Glomerular endothelial cell (primary cell): ENCODE measurements at regions not wholly inside any gene's neighbourhood (a gene's known extent, or its start where the extent isn't known, plus 50 kb on each side); places are given as distances from the start of the nearest gene placed in this dataset.
"Not testable (repeated sequence)": the region's sequence is repeated elsewhere in the genome, so short reads cannot be mapped to it uniquely, and the experiment has no call there.

Experiments
- DNase-seq: peaks from one replicate; pipeline ENCODE4 v3.0.0-alpha.2; 2011; ENCODE audit warnings: low read depth, low spot score; ENCODE audit errors: extremely low read depth

GRCh38 chr2:163123526-163123925 lies 285.0 kb upstream of the KCNH7 start:
- DNase-seq: no peak

GRCh38 chr2:163122257-163122656 lies 283.7 kb upstream of the KCNH7 start:
- no peak for DNase-seq

DNA sequence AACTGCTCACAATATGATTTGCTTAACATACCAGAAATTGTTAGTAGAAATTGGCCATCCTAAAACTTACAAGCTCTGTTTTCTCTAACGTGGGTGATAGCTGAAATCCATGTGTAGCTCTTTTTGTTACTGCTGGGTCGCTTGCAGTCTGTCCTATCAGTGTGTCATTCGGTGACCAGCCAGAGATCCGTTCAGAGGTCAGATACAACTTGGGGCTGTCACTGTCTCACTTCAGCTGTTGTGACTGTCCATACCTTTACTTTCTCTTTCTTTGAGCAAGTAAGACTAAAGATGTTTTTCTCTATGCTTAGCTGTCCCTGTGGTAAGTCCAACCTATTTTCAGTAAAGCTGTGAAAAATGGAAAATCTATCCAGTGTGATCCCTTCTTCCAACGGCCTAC lies 282.9 kb upstream of the KCNH7 start:
- DNase-seq: no peak

DNA sequence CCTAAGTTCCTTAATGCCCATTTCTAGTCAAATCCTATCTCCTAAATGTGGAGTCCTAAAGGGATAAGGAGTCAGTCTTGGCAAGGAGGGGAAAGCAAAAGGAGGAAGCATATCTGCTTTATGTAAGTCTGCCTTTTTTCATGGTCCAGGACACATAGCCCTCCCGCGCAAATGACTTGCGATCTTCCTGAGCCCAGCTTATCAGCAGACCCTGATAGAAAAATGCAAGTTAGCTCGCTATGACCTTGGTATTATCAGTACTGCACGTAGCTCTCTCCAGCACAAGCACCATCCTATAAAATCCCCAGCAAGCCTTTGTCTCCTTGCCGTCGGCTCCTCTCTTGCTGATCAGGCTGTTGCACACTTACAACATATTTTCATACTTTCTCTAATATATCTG lies 281.4 kb upstream of the KCNH7 start:
- DNase-seq: no peak

DNA sequence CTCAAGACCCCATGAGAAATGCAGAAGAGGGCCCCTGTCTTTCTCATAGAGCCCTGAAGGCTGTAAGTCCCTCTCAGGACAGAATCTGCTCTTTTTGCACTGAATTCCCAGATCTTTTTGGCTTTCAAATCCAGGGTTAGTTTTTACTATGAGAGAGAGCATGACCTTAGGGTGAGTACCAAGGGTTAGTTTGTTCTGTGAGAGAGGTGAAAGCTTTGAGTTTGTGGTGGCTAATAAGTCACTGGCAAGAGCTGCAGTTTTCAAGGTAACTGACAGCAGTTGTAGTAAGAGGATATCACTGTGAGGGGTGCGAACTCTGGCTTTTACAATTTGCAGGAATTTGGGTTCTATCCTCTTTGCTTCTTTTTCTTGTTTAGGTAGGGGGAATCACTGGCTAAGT lies 248.4 kb upstream of the KCNH7 start:
- DNase-seq: no peak

- not testable (repeated sequence) for DNase-seq
These were observed 246.9 kb upstream of the KCNH7 start for GRCh38 chr2:163085366-163086024.

- DNase-seq: no peak
These were observed 243.2 kb upstream of the KCNH7 start for GRCh38 chr2:163081754-163082153.

DNA sequence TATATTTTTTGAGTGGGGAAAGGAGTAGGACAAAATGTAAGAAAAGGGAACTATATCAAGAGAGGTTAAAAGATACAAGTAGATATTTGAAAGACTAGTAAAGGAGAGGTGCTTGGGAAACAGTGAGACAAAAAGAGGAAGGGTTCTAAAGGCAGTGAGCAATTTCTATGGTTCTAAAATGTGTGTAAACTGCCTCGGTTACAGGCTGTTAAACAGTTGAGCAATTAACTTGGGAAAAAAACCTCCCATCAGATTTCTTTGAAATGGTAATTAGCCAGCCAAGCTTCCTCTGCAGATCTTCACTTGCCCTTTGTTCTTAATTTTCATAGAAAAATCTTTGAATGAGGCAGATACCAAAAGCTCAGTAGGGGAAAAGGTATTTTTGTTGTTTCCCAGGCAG lies 238.7 kb upstream of the KCNH7 start:
- no peak for DNase-seq

DNA sequence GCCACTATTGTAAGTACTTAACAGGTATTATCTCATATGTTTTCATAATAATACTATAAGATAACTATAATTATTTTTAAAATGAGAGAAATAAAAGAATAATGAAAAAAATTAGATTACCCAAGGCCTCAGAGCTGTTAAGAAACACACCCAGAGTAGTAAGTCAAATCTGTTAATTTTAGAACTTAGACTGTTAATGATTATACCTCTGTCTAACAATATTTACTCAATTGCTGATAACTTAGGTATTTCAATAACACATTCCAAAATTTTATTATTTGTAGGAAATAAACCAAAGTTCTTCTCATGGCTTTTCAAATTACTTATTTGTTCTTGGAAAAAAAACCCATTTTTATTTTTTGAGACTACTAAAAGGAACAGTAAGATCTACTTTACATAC lies 227.5 kb upstream of the KCNH7 start:
- DNase-seq: no peak

DNA sequence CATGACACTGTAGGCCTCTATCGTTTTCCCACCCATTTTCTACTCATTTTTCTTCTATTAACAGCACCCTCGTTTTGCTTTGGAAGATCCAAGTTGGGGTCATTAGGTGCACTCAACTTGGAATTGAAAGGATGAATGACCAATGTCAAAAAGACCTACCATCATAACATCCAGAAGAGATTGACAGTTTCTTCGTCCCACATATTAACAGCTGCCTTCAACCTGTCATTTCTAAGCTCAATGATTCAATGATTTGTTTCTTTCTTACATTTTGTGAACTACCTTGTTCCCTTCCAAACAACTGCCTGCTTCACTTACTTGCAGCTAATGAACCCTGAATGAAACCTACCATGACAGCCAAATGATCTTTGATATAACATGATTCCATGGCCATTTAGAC lies 224.0 kb upstream of the KCNH7 start:
- no peak for DNase-seq

- DNase-seq: no peak
These were observed 208.0 kb upstream of the KCNH7 start for GRCh38 chr2:163046615-163047014.

DNA sequence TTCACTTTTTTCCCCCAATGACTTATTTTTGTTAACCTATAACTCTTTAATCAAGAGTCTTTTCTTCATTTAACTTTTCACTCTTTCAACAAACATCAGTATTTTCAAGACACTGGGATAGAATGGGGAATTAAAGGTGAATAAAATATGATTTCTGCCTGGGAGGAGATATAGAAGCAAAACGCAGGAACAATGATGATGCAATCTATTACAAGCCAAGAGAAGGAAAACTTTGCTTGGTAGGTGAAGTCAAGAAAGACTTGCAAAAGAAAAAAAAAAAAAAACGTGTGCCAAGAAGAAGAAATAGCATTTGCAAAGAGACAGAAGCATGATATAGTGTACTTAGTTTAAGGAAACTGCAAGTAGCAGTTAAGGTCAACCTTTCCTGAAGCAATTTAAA lies 207.3 kb upstream of the KCNH7 start:
- DNase-seq: no peak

DNA sequence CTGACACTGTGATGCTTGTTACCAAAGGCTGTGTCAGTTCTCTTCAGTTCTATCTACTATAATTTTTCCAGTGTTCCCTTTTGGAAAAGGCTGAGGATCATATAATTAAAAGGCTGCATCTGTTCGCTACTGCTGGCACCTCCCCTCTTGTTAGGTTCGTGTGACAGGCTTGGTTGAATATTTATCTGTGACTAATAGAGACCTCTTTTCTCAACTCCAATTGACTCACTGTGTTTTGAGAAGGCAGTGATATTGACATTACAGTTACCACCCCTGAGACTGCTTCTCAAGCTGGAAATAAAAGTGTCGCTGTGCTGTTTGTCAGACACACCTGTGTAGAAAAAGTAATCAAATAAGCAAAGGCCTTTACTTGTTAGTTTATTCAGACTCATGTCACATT lies 205.5 kb upstream of the KCNH7 start:
- no peak for DNase-seq

DNA sequence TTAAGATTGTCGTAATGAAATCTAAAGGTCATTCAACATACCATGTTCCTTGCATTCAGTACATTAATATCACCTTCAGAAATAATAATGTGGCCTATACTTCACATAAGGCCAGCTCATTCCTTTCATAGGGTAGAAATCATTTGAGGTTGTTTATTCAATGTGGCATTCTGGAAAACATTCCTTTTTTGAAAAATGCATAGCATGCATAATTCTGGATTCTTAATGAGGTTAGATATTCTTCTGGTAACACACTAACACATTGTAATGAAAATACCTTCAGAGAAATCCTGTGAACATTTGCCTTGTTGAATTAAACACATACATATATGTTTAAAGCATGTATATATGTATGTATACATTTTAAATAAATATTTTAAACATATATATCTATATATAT lies 204.6 kb upstream of the KCNH7 start:
- DNase-seq: no peak

DNA sequence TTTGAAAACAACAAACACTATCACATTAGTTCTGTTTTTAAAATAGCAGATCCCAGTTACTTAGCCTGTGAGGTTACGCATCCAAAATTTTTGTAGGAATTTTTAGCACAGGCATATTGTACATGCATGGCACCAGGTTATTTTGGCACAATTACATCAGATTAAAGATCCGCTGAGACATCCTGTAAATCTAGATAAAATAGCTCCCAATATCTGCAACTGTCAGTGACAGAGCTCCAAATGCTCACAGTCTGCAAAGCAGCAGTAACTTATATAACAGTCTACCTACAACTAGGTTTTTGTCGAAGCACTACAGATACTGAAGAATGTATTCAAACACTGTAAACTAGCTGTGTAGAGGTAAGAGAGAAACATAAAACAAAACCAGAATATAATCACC lies 200.7 kb upstream of the KCNH7 start:
- no peak for DNase-seq

DNA sequence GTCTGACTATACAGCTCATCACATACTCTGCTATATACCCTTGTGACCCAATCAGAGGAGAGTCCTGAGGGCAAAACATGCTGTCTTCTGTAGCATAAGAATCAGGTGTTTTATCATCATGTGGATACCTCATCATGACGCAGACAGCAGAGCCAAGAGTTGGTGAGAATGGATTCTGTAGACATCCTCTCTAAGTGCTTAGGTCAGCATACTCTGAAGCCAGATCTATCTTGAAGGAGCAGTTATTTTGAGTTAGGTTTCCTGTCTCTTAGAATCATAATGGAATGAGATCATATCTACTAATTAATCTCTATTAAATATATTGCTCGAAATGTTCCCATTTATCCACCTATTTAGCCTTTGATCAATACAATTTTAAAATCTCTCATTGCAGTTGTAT lies 190.2 kb upstream of the KCNH7 start:
- DNase-seq: no peak

GRCh38 chr2:163026136-163026775 lies 187.7 kb upstream of the KCNH7 start:
- DNase-seq: not testable (repeated sequence)

DNA sequence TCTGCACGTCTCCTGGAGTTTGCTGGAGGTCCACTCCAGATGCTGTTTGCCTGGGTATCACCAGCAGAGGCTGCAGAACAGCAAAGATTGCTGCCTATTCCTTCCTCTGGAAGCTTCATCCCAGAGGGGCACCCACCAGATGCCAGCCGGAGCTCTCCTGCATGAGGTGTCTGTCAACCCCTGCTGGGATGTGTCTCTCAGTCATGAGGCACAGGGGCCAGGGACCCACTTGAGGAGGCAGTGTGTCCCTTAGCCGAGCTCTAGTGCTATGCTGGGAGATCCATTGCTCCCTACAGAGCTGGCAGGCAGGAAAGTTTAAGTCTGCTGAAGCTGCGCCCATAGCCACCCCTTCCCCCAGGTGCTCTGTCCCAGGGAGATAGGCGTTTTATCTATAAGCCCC lies 178.3 kb upstream of the KCNH7 start:
- DNase-seq: not testable (repeated sequence)

GRCh38 chr2:163011000-163011399 lies 172.4 kb upstream of the KCNH7 start:
- DNase-seq: no peak

DNA sequence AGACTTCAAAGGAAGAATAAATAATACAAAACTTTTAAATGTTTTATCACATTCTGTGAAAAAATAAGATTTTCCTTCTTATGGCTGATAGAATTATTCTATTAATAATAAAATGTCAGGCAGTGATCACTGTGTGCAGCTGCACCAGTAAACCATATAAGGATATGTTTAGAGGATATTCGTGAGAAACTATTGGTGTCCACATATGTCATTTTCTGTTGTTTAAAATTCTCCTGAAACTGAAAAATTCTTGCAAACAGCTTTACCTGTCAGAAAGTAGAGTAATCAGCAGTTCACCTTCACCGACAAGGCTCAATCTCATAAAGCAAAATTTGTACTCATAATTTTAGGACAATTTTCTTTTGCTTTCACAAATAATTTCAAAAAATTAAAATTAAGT lies 170.1 kb upstream of the KCNH7 start:
- DNase-seq: no peak

- DNase-seq: no peak
These were observed 156.2 kb upstream of the KCNH7 start for GRCh38 chr2:162994718-162995117.

GRCh38 chr2:162992828-162993227 lies 154.3 kb upstream of the KCNH7 start:
- DNase-seq: no peak

- DNase-seq: no peak
These were observed 150.9 kb upstream of the KCNH7 start for GRCh38 chr2:162989507-162989906.
